ENCODE measurements at regions not wholly inside any gene's neighbourhood (a gene's known extent, or its start where the extent isn't known, plus 50 kb on each side); places are given as distances from the start of the nearest gene placed in this dataset.
"Not testable (repeated sequence)": the region's sequence is repeated elsewhere in the genome, so short reads cannot be mapped to it uniquely, and the experiment has no call there.

DNA sequence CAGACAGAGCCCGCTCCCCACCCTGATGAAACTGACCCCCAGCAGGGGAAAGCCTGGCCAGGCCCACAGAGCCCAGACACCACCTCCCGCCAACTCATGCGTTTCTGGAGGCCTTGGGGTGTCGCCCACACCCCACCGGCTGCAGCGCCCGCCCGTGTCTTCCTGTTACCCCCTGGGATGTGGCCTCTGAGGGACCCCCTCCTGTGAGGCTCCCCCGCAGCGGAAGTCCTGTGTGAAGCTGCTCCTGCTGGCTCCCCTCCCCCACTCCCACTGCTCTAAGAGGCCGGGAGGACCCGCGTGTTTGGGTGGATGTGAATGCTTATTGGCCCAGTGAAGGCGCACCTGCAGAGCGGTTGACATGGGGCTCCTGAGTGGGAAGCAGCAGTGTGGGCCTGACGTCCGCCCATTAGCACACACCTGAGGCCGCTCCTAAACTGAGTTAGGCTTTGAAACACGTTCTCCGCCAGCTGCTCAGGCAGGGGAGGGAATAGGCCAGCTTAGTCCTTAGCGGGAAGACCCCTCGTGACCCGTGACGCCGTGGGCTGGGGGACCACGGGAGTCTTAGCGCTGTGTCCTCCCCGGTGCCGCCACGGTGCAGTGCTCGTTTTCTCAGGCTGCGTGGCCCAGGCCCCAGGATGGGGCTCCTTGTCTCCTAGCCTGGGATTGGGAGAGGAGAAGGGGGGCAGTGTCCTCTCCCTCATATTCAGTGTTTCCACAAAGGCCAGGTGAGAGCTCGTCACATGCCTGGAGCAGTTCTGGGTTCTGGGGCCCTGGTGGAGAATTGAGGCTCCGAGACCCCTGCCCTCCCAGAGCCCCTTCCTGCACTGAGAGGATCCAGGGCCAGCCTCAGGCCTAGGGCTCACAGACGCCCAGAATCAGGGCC, 323.4 kb upstream of the SFSWAP start:
- CTCF ChIA-PET (ENCODE audit: low intra/inter-chr PET ratio): no interaction called here
- H3K9me3 ChIP-seq (replicated peaks; ENCODE audit: control insufficient read depth, insufficient read depth, low read depth, low read length): no peaks in the 10 kb centered on the region
- no peaks in the 10 kb centered on the region for H3K9me1 ChIP-seq (ENCODE audit: control insufficient read depth, insufficient read depth, low read length)
- peaks cover 0 to 35% of the 10 kb centered on the region in 2 experiments; a peak in 2 of 5 replicates for H3K4me1 ChIP-seq (replicated peaks in 1 of 2; ENCODE audit: control insufficient read depth in 2 of 2, insufficient read depth in 2 of 2, low read length in 2 of 2)
- no TSS peak for BruUV-seq (replicated peaks)
- no peaks in the 10 kb centered on the region; the same call in 1 of the 2 replicates for H4K20me1 ChIP-seq (replicated peaks; ENCODE audit: control insufficient read depth, insufficient read depth, low read length)
- peak overlapping the region in 1 of 2 experiments; percentile 52; a peak in 2 of 4 replicates for H3K9ac ChIP-seq (ENCODE audit: insufficient read depth in 1 of 2, low read depth in 2 of 2, low read length in 2 of 2)
- intact Hi-C loops (cut with micrococcal nuclease): no loop called here
- H3K36me3 ChIP-seq (ENCODE audit: control insufficient read depth, insufficient read depth, low read length): no peaks in the 10 kb centered on the region
- in situ Hi-C loops (cut with MboI): no loop called here
- H3K27ac ChIP-seq (ENCODE audit: extremely low read depth, low read depth, low read length): no peak overlapping the region
- POLR2A ChIA-PET: interaction anchor here (0.7 kb wide), 1 partner anchor 536 kb away, joined by 3 read pairs; no protein-coding TSS in a partner anchor
- ATAC-seq: no peak; the same call in 1 of the 3 replicates
- no peak for FAIRE-seq
- WGBS (ENCODE audit: insufficient coverage, low coverage, missing lambda C conversion rate): 26% methylated on average over 28 of the region's 35 CpGs
- no peak overlapping the region for H3K4me3 ChIP-seq
- no peak overlapping the region for H2AFZ ChIP-seq (ENCODE audit: low read depth, low read length)
- peak in 2 of 4 experiments; percentile 36 to 37 for DNase-seq (ENCODE audit: extremely low read depth in 1 of 4, low spot score in 3 of 4)
- H3K27me3 ChIP-seq (ENCODE audit: control insufficient read depth in 2 of 2, insufficient read depth in 2 of 2, low read length in 2 of 2): peaks cover 5 to 46% of the 10 kb centered on the region in 2 experiments; a peak in 4 of 5 replicates
- no peaks in the 10 kb centered on the region for H3K79me2 ChIP-seq (ENCODE audit: control insufficient read depth, insufficient read depth, low read length)
- no peak for TF ChIP-seq MAFG (tag; conservative IDR thresholded peaks at IDR 0.05)
- TF ChIP-seq, protein P1, sequence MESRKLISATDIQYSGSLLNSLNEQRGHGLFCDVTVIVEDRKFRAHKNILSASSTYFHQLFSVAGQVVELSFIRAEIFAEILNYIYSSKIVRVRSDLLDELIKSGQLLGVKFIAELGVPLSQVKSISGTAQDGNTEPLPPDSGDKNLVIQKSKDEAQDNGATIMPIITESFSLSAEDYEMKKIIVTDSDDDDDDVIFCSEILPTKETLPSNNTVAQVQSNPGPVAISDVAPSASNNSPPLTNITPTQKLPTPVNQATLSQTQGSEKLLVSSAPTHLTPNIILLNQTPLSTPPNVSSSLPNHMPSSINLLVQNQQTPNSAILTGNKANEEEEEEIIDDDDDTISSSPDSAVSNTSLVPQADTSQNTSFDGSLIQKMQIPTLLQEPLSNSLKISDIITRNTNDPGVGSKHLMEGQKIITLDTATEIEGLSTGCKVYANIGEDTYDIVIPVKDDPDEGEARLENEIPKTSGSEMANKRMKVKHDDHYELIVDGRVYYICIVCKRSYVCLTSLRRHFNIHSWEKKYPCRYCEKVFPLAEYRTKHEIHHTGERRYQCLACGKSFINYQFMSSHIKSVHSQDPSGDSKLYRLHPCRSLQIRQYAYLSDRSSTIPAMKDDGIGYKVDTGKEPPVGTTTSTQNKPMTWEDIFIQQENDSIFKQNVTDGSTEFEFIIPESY (CRISPR knock-in tag; IDR thresholded peaks at IDR 0.05): peak; percentile 85
- no peak overlapping the region for H3K4me2 ChIP-seq (ENCODE audit: insufficient read depth, low read length)

DNA sequence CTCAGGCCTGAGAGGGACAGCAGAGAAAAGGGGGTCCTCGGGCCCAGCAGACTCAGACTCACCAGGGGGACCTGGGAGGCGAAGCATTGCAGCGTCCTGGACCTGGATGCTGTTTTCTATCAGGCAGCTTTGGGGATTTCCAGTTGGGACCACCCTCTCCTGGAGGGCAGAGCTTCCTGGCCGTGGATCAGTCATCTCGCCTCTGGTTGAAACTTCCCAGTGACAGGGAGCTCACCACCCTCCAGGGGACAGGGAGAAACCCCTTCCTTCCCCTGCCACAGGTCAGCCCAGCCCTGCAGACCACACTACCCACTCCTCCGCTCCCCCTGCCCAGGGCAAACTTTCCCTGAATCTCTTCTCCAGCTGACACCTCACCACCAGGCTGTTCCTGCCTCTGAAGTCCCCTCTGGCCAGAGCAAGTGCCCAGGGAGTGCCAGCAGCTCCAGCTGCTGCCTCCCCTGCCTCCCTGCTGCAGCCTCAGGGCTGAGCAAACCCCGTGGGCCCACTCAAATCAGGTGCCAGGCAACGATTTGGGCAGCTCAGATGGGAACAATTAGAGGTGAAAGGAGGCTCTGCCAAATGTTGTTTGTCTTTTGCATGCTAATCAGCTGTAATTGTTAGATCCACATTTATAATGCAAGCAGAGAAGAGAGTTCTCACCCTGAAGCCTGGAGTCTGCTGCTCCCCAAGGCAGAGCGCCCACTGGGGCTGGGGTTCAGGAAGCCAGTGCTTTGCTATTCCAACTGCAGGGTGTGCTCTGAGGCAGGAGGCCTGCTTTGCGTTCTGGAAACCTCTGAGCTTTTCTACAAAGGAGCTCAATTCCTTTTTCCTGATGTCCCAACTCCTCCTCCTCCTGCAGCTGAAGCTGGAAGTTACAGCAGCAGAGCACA, 322.5 kb upstream of the SFSWAP start:
- H3K79me2 ChIP-seq (ENCODE audit: control insufficient read depth, insufficient read depth, low read length); H3K9me3 ChIP-seq (replicated peaks; ENCODE audit: control insufficient read depth, insufficient read depth, low read depth, low read length); H3K36me3 ChIP-seq (ENCODE audit: control insufficient read depth, insufficient read depth, low read length); H3K27ac ChIP-seq (ENCODE audit: extremely low read depth, low read depth, low read length); intact Hi-C loops (cut with micrococcal nuclease); H4K20me1 ChIP-seq (replicated peaks; ENCODE audit: control insufficient read depth, insufficient read depth, low read length); H3K4me2 ChIP-seq (ENCODE audit: insufficient read depth, low read length); in situ Hi-C loops (cut with MboI); H3K4me3 ChIP-seq; H3K9me1 ChIP-seq (ENCODE audit: control insufficient read depth, insufficient read depth, low read length); ATAC-seq; H2AFZ ChIP-seq (ENCODE audit: low read depth, low read length); CTCF ChIA-PET (ENCODE audit: low intra/inter-chr PET ratio); BruUV-seq (replicated peaks); DNase-seq (ENCODE audit: extremely low read depth in 1 of 4, low spot score in 3 of 4): not testable (repeated sequence)
- peaks cover 5 to 43% of the 10 kb centered on the region in 2 experiments; a peak in 4 of 5 replicates for H3K27me3 ChIP-seq (ENCODE audit: control insufficient read depth in 2 of 2, insufficient read depth in 2 of 2, low read length in 2 of 2)
- FAIRE-seq: peak; percentile 56
- peaks cover 0 to 34% of the 10 kb centered on the region in 2 experiments; a peak in 2 of 5 replicates for H3K4me1 ChIP-seq (replicated peaks in 1 of 2; ENCODE audit: control insufficient read depth in 2 of 2, insufficient read depth in 2 of 2, low read length in 2 of 2)
- peak overlapping the region in 1 of 2 experiments; percentile 52; a peak in 2 of 4 replicates for H3K9ac ChIP-seq (ENCODE audit: insufficient read depth in 1 of 2, low read depth in 2 of 2, low read length in 2 of 2)
- POLR2A ChIA-PET: interaction anchor here (0.7 kb wide), 1 partner anchor 535 kb away, joined by 3 read pairs; no protein-coding TSS in a partner anchor
- WGBS (ENCODE audit: insufficient coverage, low coverage, missing lambda C conversion rate): 28% methylated on average over 8 of the region's 10 CpGs
